Lung microvascular endothelial cell (primary cell): ENCODE measurements at regions not wholly inside any gene's neighbourhood (a gene's known extent, or its start where the extent isn't known, plus 50 kb on each side); places are given as distances from the start of the nearest gene placed in this dataset.
A peak's percentile ranks its signal among the peaks of the same experiment; 100 is the strongest.

ENCODE experiments used
- DNase-seq, 2 donors: peaks; one replicate each; pipeline versions ENCODE4 v3.0.0 to v3.0.0-alpha.2; 2010; ENCODE audit warnings: low read depth in 2 of 2

DNA sequence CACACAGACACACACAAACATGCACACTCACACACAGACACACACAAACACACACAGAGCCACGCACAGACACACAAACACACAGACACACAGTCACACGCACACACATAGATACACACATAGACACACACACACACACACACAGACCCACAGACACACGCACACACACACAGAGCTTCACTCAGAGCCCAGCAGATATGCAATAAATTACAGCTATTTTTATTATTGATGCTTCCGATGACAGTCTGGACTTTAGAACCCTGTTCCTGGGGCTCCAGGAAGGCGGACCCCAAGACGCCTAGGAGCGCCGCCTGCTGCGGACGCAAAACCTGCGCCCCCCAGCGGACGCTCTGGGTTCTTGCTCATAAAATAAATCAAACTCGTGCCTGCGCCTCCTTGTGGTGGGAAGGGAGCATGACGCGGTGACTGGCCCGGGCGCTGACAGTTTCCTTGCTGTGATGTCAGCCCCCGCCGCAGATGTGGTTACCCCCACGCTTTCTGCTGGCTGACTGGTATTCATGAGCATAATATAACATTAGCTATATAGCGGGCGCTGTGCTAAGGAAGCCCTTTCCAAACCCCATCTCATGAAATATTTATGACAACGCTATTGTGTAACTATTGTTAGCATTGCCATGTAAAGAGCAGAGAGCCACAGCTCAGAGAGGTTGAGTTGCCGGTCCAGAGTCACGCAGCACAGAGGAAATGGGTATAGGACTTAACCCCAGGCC is 64.4 kb upstream of the TM9SF2 start:
- peak; percentile 88 to 92 for DNase-seq

DNA sequence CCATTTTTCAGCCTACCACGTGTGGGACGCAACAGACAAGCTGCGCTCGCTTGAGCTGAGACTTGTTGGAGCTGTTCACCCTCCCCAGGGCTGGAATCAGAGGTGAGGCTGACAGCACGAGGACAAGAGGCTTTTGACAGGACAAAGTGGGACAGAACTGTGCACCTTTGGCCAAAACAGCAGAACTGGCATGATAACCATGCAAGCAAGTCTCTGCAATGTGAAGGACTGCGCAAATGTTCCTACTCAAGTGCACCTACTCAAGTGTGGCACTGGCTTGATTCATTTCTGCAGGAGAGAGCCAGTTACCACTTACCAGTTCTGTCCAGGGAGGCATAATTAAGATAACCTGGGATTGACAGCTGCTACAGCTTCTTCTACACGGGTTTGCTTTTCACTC is 62.2 kb upstream of the TM9SF2 start:
- no peak for DNase-seq

DNA sequence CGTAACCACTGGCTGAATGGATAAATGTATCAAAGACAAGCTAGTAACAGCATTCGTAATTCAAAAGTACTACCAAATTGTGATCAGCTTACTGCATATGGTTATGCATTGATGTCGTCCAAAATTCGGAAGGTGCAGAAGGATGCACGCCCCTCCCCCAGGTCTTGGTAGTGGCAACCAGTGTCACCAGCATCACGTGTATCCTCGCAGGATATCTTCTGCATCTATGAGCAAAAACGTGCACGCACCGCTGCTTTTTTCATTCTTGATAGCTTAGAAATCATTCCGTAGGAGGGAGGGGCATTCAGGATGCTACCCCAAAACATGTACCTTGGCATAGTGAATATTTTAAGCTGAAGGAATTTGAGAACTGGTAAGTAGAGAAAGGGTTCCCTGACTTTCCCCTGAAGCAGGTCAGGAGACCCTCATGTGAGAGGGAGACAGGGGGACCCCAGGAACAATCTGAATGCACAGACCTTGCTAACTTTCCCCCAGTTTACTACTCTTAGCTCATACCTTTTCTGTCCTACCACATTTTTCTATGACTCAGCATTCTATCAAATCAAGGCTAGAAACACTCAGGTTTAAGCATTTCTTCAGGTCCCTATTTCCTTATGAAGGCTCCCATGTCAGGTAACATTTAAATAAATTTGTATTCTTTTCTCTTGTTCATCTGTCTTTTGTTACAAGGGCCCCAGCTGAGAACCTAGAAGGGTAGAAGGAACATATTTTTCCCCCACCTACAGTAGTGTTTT is 61.2 kb upstream of the TM9SF2 start:
- DNase-seq, result no peak

DNA sequence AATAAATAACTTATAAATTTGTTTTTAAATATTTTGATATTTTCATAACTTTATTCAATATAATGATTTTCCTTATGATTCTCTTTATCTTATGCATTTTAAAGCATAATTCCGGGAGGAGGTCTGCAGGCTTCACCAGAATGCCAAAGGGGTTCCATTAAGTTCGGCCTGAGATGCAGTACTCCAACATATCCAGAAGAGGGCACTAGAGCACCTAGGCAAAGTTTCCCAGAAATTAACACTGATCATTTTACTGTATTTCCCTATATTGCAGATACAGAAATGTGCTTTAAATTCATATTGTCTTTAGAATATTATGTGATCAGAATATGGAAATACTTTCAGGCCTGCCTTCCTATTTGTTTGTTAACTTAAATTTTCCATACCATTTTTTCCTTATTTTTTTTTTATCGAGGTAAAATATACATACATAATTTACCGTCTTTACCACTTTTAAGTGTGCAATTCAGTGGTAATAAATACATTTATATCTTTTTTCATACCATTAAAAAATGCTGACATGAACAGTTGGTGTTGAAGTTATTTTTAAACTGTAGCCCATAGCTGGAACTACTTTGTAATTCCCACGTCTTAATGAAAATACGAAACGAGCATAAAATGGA is 58.9 kb upstream of the TM9SF2 start:
- peak; percentile 64 to 70 for DNase-seq

DNA sequence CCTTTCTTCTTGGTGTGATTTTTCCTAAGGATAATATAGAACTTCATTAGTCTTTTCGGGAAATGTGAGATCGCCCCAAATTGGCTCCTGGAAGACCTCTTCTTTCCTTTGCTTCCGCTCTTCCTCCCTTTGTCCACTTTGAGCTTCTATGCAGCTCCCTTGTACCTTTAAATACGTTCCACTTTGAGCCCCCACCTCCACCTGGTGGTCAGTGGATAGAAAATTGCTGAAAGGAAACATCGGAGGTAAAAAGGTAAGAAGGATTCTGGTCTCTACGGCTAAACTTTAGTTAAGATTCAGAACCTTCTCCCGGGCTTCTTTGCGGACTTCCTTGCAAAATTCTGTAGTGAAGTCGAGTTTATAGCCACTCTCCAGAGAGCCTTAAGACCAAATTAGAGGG is 55.0 kb upstream of the TM9SF2 start:
- no peak for DNase-seq

DNA sequence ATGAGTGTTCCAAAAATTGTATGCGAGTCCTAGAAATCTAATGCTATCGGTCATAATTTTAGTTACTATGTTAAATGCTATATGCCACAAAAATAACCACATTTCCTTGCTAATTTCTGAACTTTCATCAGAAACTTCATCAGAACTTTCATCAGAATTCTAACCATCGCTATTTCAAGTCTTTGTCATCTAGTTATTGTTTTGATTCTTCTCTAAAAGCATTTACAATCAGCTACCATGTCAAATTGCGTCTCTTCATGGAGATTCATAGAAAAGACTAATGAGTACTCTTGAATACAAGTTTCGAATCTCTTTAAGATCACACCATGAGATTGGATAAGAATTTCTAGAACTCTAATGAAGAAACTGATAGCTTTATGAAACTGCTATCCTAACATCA is 52.7 kb upstream of the TM9SF2 start:
- DNase-seq, result no peak

DNA sequence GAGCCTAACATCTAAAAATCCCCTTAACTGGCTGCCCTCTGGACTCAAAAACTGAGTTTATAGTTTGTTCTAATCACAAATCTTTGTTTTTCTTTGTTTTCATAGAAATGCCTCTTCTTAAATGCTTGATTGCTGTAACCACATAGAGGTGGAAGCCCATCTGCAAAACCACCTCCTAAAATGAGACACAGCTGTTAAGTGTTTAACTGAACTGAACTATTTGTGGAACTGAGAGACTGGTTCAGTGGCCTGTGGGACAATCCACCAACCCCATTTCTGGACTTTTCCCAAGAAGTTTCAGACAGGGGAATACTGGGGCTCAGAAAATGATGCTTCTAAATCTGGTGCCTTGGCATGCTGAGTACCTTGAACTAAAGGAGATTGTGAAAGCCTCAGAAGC is 50.9 kb upstream of the TM9SF2 start:
- DNase-seq, result no peak
